ENCODE measurements at regions not wholly inside any gene's neighbourhood (a gene's known extent, or its start where the extent isn't known, plus 50 kb on each side); places are given as distances from the start of the nearest gene placed in this dataset.
A peak's percentile ranks its signal among the peaks of the same experiment; 100 is the strongest.

DNA sequence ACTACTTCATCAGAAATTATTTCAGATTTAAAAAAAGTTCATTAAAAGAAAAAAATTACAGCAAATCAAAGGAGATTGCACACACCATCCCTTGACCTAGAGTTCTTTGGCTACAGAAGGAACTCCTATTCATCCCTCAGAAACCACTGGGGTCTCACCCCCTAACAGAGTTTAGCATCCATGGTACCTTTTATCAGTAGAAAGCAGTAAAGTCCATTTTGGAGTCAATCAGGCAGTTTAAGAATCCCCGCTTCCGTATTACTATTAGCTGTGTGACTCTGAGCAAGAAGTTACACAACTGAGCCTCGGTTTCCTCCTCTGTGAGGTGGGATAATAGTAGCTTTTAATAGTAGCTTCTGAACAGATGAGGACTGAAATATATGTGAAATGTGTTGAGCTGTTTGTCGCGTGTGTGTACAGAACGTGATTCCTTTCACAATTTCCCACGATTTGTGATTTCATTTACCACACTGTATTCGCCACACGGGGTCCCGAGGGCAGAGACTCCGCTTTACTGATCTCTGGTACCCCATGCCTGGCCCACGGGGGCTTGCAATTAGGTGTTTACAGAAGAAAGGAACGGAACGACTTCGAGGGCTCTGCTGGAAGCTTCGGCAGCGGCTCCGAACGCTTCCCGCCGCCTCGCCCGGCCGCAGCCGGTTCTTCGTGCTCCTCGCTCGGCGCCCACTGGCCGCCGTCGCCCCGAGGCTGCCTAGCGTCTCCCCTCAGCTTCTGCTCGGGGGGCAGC is 72.5 kb upstream of the ZBED5 start:
- Mint-ChIP-seq H3K36me3 (no peaks in the 10 kb centered on the region), H3K27me3 (ENCODE audit: low read depth) (peaks cover 24% of the 10 kb centered on the region), H3K4me3 (peak overlapping the region; percentile 72), H3K27ac (no peak overlapping the region), H3K4me1 (peaks cover 26% of the 10 kb centered on the region), H3K9me3 (no peaks in the 10 kb centered on the region)
- CTCF ChIA-PET = interaction anchor here (1.2 to 3.3 kb wide), 7 partner anchors 30 to 138 kb away, joined by 4 to 15 read pairs (median 10); partner anchors contain the start of gene EIF4G2
- DNase-seq (ENCODE audit: low spot score) = peak; percentile 41
- POLR2A ChIA-PET = interaction anchor here (2.7 to 3.9 kb wide), 2 partner anchors 73 to 122 kb away, joined by 16 to 46 read pairs; partner anchors contain the start of genes EIF4G2 and ZBED5
- ATAC-seq = peak; percentile 4
- no peak for TF ChIP-seq MXD4 (CRISPR knock-in tag; IDR thresholded peaks at IDR 0.05; ENCODE audit: borderline replicate concordance)
- TF ChIP-seq TP53 (CRISPR knock-in tag; IDR thresholded peaks at IDR 0.05) = 0 out of 2 replicates have a peak, but pooled peaks have one; percentile 59
- TF ChIP-seq FOXJ3 (CRISPR knock-in tag; IDR thresholded peaks at IDR 0.05; ENCODE audit: borderline replicate concordance) = no peak
- peak; percentile 71; the same call in 1 of the 2 replicates for TF ChIP-seq ZNF138 (CRISPR knock-in tag; conservative IDR thresholded peaks at IDR 0.05)
- 0 out of 2 replicates have a peak, but pooled peaks have one; percentile 35 for TF ChIP-seq NR3C1 (CRISPR knock-in tag; conservative IDR thresholded peaks at IDR 0.05; ENCODE audit: low read depth)
- TF ChIP-seq, protein P1, sequence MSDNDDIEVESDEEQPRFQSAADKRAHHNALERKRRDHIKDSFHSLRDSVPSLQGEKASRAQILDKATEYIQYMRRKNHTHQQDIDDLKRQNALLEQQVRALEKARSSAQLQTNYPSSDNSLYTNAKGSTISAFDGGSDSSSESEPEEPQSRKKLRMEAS (CRISPR knock-in tag; IDR thresholded peaks at IDR 0.05) = peak; percentile 73; the same call in 1 of the 2 replicates
- peak; percentile 90; the same call in 1 of the 2 replicates for TF ChIP-seq FOXP1 (CRISPR knock-in tag; IDR thresholded peaks at IDR 0.05; ENCODE audit: borderline replicate concordance)
- 0 out of 2 replicates have a peak, but pooled peaks have one; percentile 8 for TF ChIP-seq GABPB1 (CRISPR knock-in tag; IDR thresholded peaks at IDR 0.05)
- TF ChIP-seq, protein P2, sequence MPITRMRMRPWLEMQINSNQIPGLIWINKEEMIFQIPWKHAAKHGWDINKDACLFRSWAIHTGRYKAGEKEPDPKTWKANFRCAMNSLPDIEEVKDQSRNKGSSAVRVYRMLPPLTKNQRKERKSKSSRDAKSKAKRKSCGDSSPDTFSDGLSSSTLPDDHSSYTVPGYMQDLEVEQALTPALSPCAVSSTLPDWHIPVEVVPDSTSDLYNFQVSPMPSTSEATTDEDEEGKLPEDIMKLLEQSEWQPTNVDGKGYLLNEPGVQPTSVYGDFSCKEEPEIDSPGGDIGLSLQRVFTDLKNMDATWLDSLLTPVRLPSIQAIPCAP (CRISPR knock-in tag; IDR thresholded peaks at IDR 0.05) = no peak
- TF ChIP-seq, protein P3, sequence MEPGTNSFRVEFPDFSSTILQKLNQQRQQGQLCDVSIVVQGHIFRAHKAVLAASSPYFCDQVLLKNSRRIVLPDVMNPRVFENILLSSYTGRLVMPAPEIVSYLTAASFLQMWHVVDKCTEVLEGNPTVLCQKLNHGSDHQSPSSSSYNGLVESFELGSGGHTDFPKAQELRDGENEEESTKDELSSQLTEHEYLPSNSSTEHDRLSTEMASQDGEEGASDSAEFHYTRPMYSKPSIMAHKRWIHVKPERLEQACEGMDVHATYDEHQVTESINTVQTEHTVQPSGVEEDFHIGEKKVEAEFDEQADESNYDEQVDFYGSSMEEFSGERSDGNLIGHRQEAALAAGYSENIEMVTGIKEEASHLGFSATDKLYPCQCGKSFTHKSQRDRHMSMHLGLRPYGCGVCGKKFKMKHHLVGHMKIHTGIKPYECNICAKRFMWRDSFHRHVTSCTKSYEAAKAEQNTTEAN (CRISPR knock-in tag; IDR thresholded peaks at IDR 0.05) = peak; percentile 80
- TF ChIP-seq RORB (CRISPR knock-in tag; IDR thresholded peaks at IDR 0.05) = no peak
- TF ChIP-seq, protein P4, sequence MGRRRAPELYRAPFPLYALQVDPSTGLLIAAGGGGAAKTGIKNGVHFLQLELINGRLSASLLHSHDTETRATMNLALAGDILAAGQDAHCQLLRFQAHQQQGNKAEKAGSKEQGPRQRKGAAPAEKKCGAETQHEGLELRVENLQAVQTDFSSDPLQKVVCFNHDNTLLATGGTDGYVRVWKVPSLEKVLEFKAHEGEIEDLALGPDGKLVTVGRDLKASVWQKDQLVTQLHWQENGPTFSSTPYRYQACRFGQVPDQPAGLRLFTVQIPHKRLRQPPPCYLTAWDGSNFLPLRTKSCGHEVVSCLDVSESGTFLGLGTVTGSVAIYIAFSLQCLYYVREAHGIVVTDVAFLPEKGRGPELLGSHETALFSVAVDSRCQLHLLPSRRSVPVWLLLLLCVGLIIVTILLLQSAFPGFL (CRISPR knock-in tag; IDR thresholded peaks at IDR 0.05; ENCODE audit: borderline replicate concordance) = peak; percentile 17; the same call in 1 of the 2 replicates
- TF ChIP-seq, protein P5, sequence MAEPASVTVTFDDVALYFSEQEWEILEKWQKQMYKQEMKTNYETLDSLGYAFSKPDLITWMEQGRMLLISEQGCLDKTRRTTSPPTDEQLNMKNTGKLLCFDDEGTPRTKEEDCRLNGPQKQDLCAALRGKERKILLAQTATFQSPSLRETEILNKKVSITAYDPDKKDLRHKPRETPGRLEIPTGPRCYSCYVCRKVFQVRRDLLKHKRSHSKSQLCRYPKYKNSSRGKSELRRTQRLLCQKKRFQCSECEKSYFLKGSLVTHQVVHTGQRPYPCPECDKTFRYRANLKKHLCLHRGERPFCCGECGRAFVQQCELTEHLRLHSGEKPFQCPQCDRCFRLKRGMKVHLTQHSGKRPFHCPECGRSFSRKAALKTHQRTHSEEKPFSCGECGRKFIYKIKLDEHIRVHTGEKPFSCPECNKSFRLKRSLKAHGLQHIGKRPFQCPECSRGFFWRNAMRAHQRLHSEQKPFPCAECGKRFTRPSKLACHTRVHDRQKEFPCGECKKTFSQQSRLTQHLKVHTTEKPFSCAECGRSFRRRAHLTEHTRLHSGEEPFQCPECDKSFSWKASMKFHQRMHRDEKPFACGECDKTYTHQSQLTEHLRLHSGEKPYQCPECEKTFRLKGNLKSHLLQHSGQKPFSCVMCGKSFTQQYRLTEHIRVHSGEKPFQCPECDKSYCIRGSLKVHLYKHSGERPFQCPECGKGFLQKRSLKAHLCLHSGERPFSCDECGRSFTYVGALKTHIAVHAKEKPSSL (CRISPR knock-in tag; conservative IDR thresholded peaks at IDR 0.05) = no peak
- TF ChIP-seq ZNF416 (CRISPR knock-in tag; IDR thresholded peaks at IDR 0.05) = no peak
- TF ChIP-seq FOXK1 (CRISPR knock-in tag; IDR thresholded peaks at IDR 0.05) = peak; percentile 71; the same call in 1 of the 2 replicates
- TF ChIP-seq, protein P6, sequence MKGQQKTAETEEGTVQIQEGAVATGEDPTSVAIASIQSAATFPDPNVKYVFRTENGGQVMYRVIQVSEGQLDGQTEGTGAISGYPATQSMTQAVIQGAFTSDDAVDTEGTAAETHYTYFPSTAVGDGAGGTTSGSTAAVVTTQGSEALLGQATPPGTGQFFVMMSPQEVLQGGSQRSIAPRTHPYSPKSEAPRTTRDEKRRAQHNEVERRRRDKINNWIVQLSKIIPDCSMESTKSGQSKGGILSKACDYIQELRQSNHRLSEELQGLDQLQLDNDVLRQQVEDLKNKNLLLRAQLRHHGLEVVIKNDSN (CRISPR knock-in tag; IDR thresholded peaks at IDR 0.05) = no peak
- TF ChIP-seq ZBTB21 (CRISPR knock-in tag; IDR thresholded peaks at IDR 0.05; ENCODE audit: borderline replicate concordance) = no peak
- TF ChIP-seq, protein P7, sequence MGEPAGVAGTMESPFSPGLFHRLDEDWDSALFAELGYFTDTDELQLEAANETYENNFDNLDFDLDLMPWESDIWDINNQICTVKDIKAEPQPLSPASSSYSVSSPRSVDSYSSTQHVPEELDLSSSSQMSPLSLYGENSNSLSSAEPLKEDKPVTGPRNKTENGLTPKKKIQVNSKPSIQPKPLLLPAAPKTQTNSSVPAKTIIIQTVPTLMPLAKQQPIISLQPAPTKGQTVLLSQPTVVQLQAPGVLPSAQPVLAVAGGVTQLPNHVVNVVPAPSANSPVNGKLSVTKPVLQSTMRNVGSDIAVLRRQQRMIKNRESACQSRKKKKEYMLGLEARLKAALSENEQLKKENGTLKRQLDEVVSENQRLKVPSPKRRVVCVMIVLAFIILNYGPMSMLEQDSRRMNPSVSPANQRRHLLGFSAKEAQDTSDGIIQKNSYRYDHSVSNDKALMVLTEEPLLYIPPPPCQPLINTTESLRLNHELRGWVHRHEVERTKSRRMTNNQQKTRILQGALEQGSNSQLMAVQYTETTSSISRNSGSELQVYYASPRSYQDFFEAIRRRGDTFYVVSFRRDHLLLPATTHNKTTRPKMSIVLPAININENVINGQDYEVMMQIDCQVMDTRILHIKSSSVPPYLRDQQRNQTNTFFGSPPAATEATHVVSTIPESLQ (CRISPR knock-in tag; IDR thresholded peaks at IDR 0.05) = no peak
- TF ChIP-seq ELF4 (CRISPR knock-in tag; IDR thresholded peaks at IDR 0.05; ENCODE audit: low read depth) = peak; percentile 84; the same call in 1 of the 2 replicates
- TF ChIP-seq SMAD3 (CRISPR knock-in tag; IDR thresholded peaks at IDR 0.05; ENCODE audit: borderline replicate concordance) = 0 out of 2 replicates have a peak, but pooled peaks have one; percentile 13
- TF ChIP-seq, protein P8, sequence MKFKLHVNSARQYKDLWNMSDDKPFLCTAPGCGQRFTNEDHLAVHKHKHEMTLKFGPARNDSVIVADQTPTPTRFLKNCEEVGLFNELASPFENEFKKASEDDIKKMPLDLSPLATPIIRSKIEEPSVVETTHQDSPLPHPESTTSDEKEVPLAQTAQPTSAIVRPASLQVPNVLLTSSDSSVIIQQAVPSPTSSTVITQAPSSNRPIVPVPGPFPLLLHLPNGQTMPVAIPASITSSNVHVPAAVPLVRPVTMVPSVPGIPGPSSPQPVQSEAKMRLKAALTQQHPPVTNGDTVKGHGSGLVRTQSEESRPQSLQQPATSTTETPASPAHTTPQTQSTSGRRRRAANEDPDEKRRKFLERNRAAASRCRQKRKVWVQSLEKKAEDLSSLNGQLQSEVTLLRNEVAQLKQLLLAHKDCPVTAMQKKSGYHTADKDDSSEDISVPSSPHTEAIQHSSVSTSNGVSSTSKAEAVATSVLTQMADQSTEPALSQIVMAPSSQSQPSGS (CRISPR knock-in tag; IDR thresholded peaks at IDR 0.05; ENCODE audit: borderline replicate concordance, low read depth) = 0 out of 2 replicates have a peak, but pooled peaks have one; percentile 25
- TF ChIP-seq, protein P9, sequence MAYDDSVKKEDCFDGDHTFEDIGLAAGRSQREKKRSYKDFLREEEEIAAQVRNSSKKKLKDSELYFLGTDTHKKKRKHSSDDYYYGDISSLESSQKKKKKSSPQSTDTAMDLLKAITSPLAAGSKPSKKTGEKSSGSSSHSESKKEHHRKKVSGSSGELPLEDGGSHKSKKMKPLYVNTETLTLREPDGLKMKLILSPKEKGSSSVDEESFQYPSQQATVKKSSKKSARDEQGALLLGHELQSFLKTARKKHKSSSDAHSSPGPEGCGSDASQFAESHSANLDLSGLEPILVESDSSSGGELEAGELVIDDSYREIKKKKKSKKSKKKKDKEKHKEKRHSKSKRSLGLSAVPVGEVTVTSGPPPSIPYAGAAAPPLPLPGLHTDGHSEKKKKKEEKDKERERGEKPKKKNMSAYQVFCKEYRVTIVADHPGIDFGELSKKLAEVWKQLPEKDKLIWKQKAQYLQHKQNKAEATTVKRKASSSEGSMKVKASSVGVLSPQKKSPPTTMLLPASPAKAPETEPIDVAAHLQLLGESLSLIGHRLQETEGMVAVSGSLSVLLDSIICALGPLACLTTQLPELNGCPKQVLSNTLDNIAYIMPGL (CRISPR knock-in tag; IDR thresholded peaks at IDR 0.05) = no peak
- TF ChIP-seq TCF7 (CRISPR knock-in tag; IDR thresholded peaks at IDR 0.05; ENCODE audit: low read depth) = 0 out of 2 replicates have a peak, but pooled peaks have one; percentile 61
- TF ChIP-seq GTF2I (CRISPR knock-in tag; conservative IDR thresholded peaks at IDR 0.05) = no peak
